ENCODE measurements at regions not wholly inside any gene's neighbourhood (a gene's known extent, or its start where the extent isn't known, plus 50 kb on each side); places are given as distances from the start of the nearest gene placed in this dataset.

- DNase-seq = no peak
Measured at GRCh38 chr15:97036301-97036700, 705.8 kb downstream of the NR2F2 start.

- DNase-seq = no peak
Measured at GRCh38 chr15:97037080-97037479, 706.6 kb downstream of the NR2F2 start.

DNA sequence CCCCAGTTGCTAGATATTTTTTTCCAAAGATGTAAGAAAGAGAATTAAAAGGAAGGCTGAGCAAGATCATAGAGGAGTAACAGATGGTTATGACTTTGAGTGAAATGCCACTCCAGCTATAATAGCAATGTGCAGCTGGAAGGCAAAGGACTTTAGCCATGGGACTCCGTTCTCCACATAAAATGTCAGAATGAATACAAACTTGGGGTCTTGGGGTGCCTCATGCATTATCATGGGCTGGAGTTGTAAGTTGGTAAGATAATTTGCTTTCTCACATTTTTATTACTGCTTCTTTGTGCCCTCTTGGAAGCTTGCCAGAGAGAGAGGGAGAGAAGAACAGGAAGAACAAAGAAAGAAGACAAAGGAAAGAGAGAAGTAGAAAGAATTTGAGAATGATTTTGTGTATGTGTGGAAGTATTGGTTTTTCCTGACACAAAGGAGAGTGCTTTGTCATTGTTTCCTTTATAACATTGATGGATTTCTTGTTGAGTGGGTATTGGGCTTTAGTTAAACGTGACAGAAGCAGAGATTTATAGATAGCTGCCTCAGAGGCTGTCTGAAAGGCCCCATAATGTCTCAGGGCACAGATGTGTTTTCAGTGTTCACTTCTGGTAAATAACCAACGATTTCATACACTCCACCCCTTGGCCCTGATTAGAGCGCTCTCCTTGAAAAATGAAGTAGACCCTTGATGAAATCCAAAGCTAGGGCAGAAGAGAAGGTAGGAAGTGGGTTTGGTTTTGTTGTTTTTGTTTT is 715.3 kb downstream of the NR2F2 start:
- DNase-seq = no peak

- no peak for DNase-seq
Measured at GRCh38 chr15:97052513-97052912, 722.0 kb downstream of the NR2F2 start.

DNA sequence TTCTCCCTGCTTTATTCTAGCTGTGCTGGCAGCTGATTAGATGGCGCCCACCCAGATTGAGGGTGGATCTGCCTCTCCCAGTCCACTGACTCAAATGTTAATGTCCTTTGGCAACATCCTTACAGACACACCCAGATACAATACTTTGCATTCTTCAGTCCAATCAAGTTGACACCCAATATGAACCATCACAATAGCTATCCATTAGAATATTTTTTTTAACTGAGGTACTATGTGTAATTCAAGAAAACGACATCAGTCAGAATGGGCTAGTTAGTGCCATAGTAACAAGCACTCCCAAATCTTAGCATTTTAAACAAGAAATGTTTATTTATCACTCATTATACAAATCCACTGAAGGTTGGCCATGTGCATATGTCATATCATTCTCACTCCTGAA is 723.1 kb downstream of the NR2F2 start:
- no peak for DNase-seq

DNA sequence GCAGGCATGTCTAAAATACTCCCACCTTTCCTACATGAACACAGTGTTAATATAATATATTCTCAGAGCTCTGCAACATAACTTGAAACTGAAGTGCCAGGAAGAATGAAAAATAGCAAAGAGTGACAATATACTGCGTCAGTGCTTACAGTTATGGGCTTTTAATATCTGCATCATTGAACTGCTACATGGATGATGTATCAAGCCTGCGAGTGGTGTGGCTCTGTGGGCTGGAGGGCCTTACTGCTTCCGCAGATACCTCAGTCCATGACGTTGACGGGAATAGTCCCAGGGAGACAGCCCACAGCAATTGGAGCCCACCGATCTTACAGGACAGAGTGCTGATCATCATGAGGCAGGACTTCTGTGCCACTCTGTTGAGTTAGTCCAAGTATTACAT is 727.0 kb downstream of the NR2F2 start:
- DNase-seq = no peak

DNA sequence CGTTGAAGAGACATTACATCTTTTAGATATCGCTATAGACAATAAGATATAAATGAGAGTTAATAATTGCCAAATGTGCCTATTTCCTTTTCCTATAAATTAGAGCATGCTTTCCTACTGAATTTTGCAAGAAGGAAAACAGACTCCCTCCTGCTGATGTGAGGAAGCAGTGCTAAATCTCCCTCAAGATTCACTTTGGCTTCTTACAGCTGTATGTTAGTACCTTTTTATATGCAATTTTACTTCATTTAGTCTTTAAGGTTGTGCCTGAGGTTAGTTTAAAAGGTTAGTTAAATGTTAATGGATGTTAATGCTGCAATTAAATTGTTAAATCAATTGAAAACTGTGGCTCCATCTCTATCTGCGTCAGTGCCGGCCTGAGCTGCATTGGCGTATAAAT is 728.8 kb downstream of the NR2F2 start:
- DNase-seq = no peak

GRCh38 chr15:97061392-97061791 is 730.9 kb downstream of the NR2F2 start:
- no peak for DNase-seq

DNA sequence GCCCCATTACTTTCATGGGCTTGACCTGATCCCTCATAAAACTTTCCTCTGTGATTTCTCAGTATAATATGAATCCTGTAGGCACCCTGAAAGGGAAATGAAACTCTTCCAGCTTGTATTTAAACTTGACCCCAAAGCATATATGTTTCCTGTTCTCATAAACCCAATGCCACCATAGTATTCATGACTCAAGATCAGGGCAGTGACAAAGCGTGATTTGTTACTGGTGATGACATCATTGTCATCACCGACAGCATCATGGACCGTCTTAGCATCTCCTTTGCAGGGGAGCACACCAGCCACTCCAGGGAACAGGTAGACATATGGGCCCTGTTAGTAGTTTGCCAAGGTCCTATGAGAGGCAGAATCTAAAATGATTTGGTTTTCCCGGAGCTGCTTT is 741.2 kb downstream of the NR2F2 start:
- DNase-seq = no peak

DNA sequence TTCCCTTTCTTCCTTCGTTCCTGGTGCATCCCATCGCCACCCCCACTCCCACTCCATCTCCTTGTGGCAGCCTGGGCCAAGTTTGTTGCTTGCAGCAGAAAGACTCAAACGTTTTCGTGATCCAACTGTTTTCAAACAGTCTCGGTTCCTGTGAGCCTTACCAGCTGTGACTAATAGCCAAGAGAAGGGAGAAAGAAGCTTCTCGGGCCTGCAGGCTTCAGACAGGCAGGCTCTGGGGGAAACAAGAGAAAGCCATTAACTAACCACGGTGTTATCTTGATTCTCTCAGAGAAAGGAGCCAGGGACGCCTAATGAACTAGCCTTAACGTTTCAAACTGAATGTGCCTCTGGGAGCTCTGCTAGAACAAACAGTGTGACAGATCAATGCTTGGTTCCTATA is 742.0 kb downstream of the NR2F2 start:
- DNase-seq = no peak

DNA sequence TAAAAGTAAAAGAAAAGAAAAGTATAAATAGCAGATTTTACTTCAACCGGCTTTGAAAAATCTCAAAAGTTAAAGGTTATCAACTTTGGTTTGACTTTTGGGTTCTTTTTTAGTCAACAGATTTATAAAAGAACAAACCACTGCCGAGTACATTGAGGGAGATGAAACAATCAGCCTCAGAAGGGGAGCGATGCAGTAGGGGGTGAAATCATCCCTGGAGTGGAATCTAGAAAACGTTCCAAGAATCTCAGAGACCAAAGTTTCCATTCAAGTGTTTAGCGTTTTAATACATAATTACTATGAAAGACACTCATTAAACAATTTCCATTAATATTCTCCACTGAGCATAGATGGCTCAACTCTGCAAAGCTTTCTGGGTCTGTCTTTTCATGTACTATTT is 745.5 kb downstream of the NR2F2 start:
- no peak for DNase-seq

DNA sequence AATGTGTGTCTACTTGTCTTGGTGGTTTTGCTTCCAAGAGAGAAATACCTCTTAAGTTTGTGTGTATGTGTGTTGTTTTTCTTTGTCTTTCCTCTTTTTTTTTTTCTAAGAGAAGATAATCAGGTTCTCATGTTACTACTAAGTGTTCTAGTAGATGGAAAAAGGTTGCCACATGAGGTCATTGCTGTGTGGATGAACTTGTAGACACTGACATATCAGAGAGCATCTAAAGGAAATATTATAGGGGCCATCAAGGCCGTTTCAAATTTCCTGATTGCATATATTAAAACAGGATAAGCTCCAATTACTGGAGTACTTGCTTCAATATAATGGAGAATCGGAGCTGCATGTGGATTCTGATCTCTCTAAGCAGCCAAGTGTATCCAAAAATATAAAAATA is 747.5 kb downstream of the NR2F2 start:
- no peak for DNase-seq

DNA sequence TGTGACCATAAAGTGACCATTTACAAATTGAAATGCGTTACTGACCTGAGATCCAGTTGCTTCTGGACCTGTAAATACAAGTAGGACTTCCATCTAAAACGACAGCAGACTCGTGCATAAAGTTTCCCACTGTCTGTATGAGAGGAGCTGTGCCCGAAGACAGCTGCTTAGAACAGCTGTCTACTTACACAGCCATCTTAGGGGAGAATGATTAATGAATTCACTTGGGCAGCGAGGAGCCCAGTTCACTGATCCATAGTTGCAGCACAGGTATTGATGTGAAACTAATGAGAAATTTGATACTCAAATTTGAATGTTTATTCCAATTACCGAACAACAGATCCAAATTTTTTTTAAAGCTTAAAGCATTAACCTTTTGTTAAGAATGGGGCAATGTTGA is 748.1 kb downstream of the NR2F2 start:
- no peak for DNase-seq

DNA sequence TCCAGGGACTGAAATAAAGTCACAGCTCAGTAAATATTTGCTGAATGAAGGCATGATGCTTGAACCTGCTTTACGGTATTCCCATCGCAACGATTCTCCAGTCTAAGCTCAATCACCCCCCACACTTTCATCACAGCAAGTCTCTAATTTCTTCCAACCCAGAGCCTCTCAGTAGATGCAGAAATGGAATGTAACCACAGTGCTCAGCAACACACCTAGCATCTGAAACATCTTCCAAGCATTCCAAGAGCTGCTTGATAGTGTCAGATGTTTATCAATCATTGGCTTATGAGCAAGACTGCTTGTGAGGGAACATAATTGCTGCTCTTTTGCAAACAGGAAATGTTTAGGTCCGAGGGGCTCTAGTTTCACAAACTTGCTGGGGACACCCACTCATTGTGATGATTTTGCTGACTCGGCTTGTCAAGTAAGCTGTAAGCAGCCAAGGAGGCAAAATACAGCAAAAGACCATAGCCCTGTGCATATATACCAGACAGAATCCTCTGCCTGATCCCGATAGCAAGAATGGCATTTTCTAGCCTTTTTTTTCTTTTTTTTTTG is 751.2 kb downstream of the NR2F2 start:
- no peak for DNase-seq

GRCh38 chr15:97082830-97083229 is 752.3 kb downstream of the NR2F2 start:
- no peak for DNase-seq

DNA sequence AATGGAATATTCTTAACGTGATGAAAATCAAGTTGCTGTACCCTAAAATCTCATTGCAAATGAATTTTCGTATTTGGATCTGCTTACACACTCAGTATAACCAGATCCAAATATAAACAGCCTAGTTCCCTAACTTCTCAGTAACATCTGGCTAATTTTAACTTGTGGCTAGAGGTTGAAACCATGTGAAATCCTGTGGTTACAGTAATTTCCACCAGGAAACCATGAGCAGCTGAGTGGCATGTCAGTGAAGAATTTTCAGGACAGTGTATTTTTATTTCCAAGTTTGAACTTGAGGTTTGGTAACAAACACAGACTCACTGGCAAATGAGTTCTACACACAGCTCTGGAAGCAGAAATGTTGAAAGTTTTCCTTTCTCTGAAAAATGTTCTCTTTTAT is 754.1 kb downstream of the NR2F2 start:
- no peak for DNase-seq

GRCh38 chr15:97085731-97086130 is 755.2 kb downstream of the NR2F2 start:
- DNase-seq = no peak

DNA sequence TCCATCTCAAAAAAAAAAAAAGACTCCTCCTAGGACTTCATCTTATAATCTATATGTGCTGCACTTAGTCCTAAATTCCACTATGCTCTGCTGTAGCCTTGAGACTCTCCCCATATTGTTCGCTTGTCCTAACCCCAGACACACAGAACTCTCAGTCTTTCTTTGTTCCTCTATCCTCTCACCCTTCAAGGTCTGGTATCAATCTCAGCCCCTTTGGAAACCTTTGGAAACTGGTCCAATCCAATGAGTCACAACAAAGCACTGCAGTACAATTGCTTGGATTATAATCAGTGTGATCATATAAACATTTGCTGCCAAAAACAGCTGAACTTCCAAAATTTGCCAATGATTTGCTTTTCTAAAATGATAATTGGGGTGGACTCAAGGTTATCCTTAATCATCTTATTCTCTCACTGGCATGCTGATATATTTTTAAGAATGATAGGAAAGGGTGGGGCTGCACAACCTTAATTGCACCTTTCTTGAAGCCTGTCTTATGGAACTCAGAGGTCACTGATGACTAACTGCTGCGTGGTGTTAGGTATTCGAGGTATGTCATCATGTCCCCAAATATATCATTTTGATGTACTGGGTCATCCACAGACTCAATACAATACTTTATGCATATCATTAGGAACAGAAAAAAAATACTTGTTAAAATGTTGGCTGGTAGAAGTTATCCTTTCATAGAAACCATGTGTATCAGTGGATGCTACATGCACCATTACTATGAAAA is 756.7 kb downstream of the NR2F2 start:
- DNase-seq = no peak

DNA sequence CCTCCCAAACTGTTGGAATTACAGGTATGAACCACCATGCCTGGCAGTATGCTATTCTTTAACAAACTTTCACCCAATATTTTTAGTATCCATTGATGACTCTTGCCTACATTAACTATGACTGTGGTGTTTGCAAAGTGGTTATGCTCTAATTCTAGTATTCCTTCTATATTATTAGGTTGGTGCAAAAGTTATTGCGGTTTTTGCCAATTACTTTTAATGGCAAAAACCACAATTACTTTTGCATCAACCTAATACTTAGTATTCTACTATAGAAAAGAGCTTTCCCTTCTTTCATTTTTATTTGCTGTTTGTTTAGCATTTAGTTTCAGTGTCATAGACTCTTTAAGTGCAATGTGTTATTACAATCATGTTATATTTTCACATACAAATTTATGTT is 760.6 kb downstream of the NR2F2 start:
- DNase-seq = no peak

DNA sequence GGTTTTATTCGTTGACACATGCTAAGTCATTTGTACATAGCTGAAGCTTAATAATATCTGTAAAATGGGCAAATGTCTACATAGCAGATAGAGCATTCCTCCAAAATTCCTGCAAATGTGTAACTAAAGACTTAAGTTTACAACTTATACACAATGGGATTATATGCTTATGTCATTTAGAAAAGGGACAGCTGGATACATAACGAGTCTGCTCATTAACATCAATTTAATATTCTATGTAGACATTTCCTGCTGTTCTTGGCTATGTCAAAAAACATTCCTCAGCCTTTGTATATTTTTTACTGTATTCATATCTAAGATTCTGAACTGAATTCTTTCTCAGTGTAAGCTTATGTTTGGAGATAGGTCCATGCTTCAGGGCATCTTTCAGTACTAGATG is 762.2 kb downstream of the NR2F2 start:
- no peak for DNase-seq

GRCh38 chr15:97096303-97096835 is 765.9 kb downstream of the NR2F2 start:
- no peak for DNase-seq

- DNase-seq = no peak
Measured at GRCh38 chr15:97099040-97099439, 768.5 kb downstream of the NR2F2 start.

GRCh38 chr15:97101572-97101971 is 771.1 kb downstream of the NR2F2 start:
- no peak for DNase-seq

Measured in C1 segment of cervical spinal cord (tissue), 14 donors.